HCT116 (cell line): ENCODE measurements at regions not wholly inside any gene's neighbourhood (a gene's known extent, or its start where the extent isn't known, plus 50 kb on each side); places are given as distances from the start of the nearest gene placed in this dataset.

ENCODE experiments used
- CBX3 ChIP-seq: IDR thresholded peaks from 2 replicates; pipeline ENCODE4 v1.6.1; 2012; ENCODE audit warnings: low read depth
- CEBPB ChIP-seq: IDR thresholded peaks from 2 replicates; pipeline ENCODE4 v1.6.1; 2012; ENCODE audit warnings: low read depth
- EGR1 ChIP-seq: IDR thresholded peaks from 2 replicates; pipeline ENCODE4 v1.6.1; 2012; ENCODE audit warnings: low read depth
- EZH2 ChIP-seq: fragments of 200-600 bp; sonication (generic); IDR thresholded peaks from 2 replicates; pipeline ENCODE4 v1.6.1; 2017; ENCODE audit warnings: antibody characterized with exemption, mixed run types
- JUND ChIP-seq: IDR thresholded peaks from 2 replicates; pipeline ENCODE4 v1.6.1; 2012
- POLR2A ChIP-seq: IDR thresholded peaks from 2 replicates; pipeline ENCODE4 v1.7.0; 2011; ENCODE audit warnings: borderline replicate concordance; ENCODE audit not compliant: insufficient read depth, insufficient read length; ENCODE audit errors: extremely low read depth
- POLR2AphosphoS5 ChIP-seq: IDR thresholded peaks from 2 replicates; pipeline ENCODE4 v1.6.1; 2011; ENCODE audit warnings: mild to moderate bottlenecking, low read depth, low read length, moderate library complexity
- RAD21 ChIP-seq: IDR thresholded peaks from 2 replicates; pipeline ENCODE4 v1.6.1; 2012; ENCODE audit warnings: low read depth, mild to moderate bottlenecking
- SP1 ChIP-seq: IDR thresholded peaks from 2 replicates; pipeline ENCODE4 v1.6.1; 2012; ENCODE audit warnings: low read depth
- TCF7L2 ChIP-seq: IDR thresholded peaks from 2 replicates; pipeline ENCODE4 v1.7.0; 2011; ENCODE audit warnings: borderline replicate concordance, inconsistent platforms; ENCODE audit not compliant: insufficient read depth, insufficient read length; ENCODE audit errors: extremely low read depth
- TF ChIP-seq, protein P1 (sequence below), 3 experiments: fragments of 200-600 bp in 1 of 3; sonication (generic) in 1 of 3; IDR thresholded peaks in 2 of 3; conservative IDR thresholded peaks in 1 of 3; 2 replicates each; pipeline ENCODE4 v1.5.1; 2012 to 2017; ENCODE audit warnings: low read depth in 2 of 3, low read length in 2 of 3, antibody characterized with exemption in 1 of 3, borderline replicate concordance in 1 of 3, control low read depth in 1 of 3, mild to moderate bottlenecking in 1 of 3, mixed read lengths in 1 of 3, mixed run types in 1 of 3, moderate library complexity in 1 of 3; ENCODE audit not compliant: insufficient read depth in 1 of 3
- TF ChIP-seq, protein P2 (sequence below): IDR thresholded peaks from 2 replicates; pipeline ENCODE4 v1.6.1; 2012; ENCODE audit warnings: low read depth

DNA sequence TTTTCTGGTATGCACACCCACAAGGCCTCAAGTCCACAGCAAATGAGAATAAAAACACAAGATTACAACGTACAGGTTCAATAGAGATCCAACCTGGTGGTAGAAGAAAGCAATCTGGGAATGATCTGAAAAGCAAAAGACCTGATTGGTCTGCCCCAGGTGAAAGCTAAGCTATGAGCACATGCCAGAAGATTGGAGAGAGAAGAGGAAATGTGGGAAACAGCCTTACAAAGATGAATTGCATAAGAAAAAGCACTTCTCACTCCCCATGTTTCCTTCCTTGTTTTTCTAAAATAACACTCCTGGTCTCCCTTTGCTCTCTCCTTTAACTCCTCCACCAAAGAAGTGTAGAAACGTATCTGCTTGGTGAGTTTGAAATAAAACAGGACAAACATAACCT, 77.3 kb upstream of the ANO6 start:
- no peak for TF ChIP-seq EZH2
- TF ChIP-seq, protein P1, sequence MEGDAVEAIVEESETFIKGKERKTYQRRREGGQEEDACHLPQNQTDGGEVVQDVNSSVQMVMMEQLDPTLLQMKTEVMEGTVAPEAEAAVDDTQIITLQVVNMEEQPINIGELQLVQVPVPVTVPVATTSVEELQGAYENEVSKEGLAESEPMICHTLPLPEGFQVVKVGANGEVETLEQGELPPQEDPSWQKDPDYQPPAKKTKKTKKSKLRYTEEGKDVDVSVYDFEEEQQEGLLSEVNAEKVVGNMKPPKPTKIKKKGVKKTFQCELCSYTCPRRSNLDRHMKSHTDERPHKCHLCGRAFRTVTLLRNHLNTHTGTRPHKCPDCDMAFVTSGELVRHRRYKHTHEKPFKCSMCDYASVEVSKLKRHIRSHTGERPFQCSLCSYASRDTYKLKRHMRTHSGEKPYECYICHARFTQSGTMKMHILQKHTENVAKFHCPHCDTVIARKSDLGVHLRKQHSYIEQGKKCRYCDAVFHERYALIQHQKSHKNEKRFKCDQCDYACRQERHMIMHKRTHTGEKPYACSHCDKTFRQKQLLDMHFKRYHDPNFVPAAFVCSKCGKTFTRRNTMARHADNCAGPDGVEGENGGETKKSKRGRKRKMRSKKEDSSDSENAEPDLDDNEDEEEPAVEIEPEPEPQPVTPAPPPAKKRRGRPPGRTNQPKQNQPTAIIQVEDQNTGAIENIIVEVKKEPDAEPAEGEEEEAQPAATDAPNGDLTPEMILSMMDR (IDR thresholded peaks at IDR 0.05 in 2 of 3, conservative IDR thresholded peaks at IDR 0.05 in 1 of 3; ENCODE audit: borderline replicate concordance in 1 of 3, insufficient read depth in 1 of 3, low read depth in 2 of 3, low read length in 2 of 3), result no peak
- no peak for TF ChIP-seq CEBPB
- TF ChIP-seq SP1, result no peak
- no peak for TF ChIP-seq POLR2A
- no peak for TF ChIP-seq RAD21
- no peak for TF ChIP-seq JUND
- no peak for TF ChIP-seq POLR2AphosphoS5
- TF ChIP-seq EGR1, result no peak
- TF ChIP-seq CBX3, result no peak
- TF ChIP-seq, protein P2, sequence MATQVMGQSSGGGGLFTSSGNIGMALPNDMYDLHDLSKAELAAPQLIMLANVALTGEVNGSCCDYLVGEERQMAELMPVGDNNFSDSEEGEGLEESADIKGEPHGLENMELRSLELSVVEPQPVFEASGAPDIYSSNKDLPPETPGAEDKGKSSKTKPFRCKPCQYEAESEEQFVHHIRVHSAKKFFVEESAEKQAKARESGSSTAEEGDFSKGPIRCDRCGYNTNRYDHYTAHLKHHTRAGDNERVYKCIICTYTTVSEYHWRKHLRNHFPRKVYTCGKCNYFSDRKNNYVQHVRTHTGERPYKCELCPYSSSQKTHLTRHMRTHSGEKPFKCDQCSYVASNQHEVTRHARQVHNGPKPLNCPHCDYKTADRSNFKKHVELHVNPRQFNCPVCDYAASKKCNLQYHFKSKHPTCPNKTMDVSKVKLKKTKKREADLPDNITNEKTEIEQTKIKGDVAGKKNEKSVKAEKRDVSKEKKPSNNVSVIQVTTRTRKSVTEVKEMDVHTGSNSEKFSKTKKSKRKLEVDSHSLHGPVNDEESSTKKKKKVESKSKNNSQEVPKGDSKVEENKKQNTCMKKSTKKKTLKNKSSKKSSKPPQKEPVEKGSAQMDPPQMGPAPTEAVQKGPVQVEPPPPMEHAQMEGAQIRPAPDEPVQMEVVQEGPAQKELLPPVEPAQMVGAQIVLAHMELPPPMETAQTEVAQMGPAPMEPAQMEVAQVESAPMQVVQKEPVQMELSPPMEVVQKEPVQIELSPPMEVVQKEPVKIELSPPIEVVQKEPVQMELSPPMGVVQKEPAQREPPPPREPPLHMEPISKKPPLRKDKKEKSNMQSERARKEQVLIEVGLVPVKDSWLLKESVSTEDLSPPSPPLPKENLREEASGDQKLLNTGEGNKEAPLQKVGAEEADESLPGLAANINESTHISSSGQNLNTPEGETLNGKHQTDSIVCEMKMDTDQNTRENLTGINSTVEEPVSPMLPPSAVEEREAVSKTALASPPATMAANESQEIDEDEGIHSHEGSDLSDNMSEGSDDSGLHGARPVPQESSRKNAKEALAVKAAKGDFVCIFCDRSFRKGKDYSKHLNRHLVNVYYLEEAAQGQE, result no peak
- TF ChIP-seq TCF7L2, result no peak
